SK-N-SH (cell line): ENCODE measurements at regions not wholly inside any gene's neighbourhood (a gene's known extent, or its start where the extent isn't known, plus 50 kb on each side); places are given as distances from the start of the nearest gene placed in this dataset.

Source experiments
- CTCF ChIA-PET: fragments of 300-600, 350-600 bp; formaldehyde crosslinking; extraction: SDS; loops from one replicate; lab custom pipeline; 2021; lab: Yijun Ruan, JAX
- POLR2A ChIA-PET: fragments of 350-600 bp; sonication (Branson Sonifier 250); formaldehyde crosslinking; extraction: SDS; loops from one replicate; lab custom pipeline; 2020; ENCODE audit warnings: antibody characterized with exemption, inconsistent platforms; lab: Yijun Ruan, JAX
- DNase-seq: peaks from one replicate; pipeline ENCODE4 v3.0.0; 2012
- H2AFZ ChIP-seq: fragments of 200-600 bp; sonication (generic); 2 replicates; pipeline ENCODE4 v1.8.1; 2016; ENCODE audit warnings: antibody characterized with exemption, mild to moderate bottlenecking, low read depth
- H3F3A ChIP-seq: fragments of 200-600 bp; sonication (generic); replicated peaks from 2 replicates; pipeline ENCODE3; 2016; ENCODE audit warnings: antibody characterized with exemption, mild to moderate bottlenecking; ENCODE audit not compliant: insufficient read depth
- H3K27ac ChIP-seq, 2 experiments: fragments of 200-500 bp in 1 of 2; fragments of 200-600 bp in 1 of 2; sonication (Bioruptor generic) in 1 of 2; sonication (generic), shearing (Covaris generic) in 1 of 2; 2 replicates each; pipeline versions ENCODE4 v1.5.1 to v1.6.1; 2014 to 2016; ENCODE audit warnings: low read depth in 2 of 2, inconsistent platforms in 1 of 2, low read length in 1 of 2, mild to moderate bottlenecking in 1 of 2, mixed read lengths in 1 of 2
- H3K27me3 ChIP-seq: fragments of 200-600 bp; sonication (generic), shearing (Covaris generic); 2 replicates; pipeline ENCODE4 v1.6.1; 2016; ENCODE audit warnings: mixed run types; ENCODE audit not compliant: insufficient read depth
- H3K36me3 ChIP-seq, 2 experiments: fragments of 200-500 bp in 1 of 2; fragments of 200-600 bp in 1 of 2; sonication (Bioruptor generic) in 1 of 2; sonication (generic) in 1 of 2; replicated peaks in 1 of 2; 2 replicates each; pipeline versions ENCODE3 to v1.5.1; 2014 to 2016; ENCODE audit warnings: low read length in 1 of 2, mild to moderate bottlenecking in 1 of 2; ENCODE audit not compliant: insufficient read depth in 2 of 2, control insufficient read depth in 1 of 2
- H3K4me1 ChIP-seq, 2 experiments: fragments of 200-500 bp in 1 of 2; fragments of 200-600 bp in 1 of 2; sonication (Bioruptor generic) in 1 of 2; sonication (generic), shearing (Covaris generic) in 1 of 2; 2 replicates each; pipeline versions ENCODE4 v1.5.1 to v1.6.1; 2014 to 2016; ENCODE audit warnings: low read depth in 1 of 2, low read length in 1 of 2, mixed run types in 1 of 2; ENCODE audit not compliant: insufficient read depth in 2 of 2, control insufficient read depth in 1 of 2
- H3K4me2 ChIP-seq: fragments of 200-600 bp; sonication (generic), shearing (Covaris generic); 2 replicates; pipeline ENCODE4 v1.6.1; 2017; ENCODE audit warnings: mixed run types
- H3K4me3 ChIP-seq, 2 experiments: fragments of 200-500 bp in 1 of 2; fragments of 200-600 bp in 1 of 2; sonication (Bioruptor generic) in 1 of 2; sonication (generic), shearing (Covaris generic) in 1 of 2; 2 replicates each; pipeline versions ENCODE4 v1.5.1 to v1.8.1; 2014 to 2016; ENCODE audit warnings: low read depth in 2 of 2, inconsistent platforms in 1 of 2, low read length in 1 of 2, mild to moderate bottlenecking in 1 of 2, mixed read lengths in 1 of 2, moderate library complexity in 1 of 2
- H3K79me2 ChIP-seq: fragments of 200-600 bp; sonication (generic); 2 replicates; pipeline ENCODE4 v1.8.1; 2017; ENCODE audit warnings: mild to moderate bottlenecking; ENCODE audit not compliant: insufficient read depth
- H3K9ac ChIP-seq: fragments of 200-600 bp; sonication (generic); 2 replicates; pipeline ENCODE4 v1.6.1; 2017; ENCODE audit warnings: mixed run types
- H3K9me2 ChIP-seq: fragments of 200-600 bp; sonication (generic); 2 replicates; pipeline ENCODE4 v1.6.1; 2017; ENCODE audit warnings: mixed run types
- H3K9me3 ChIP-seq: fragments of 200-600 bp; sonication (generic); 2 replicates; pipeline ENCODE4 v1.6.1; 2017; ENCODE audit warnings: mixed run types, mild to moderate bottlenecking, moderate library complexity
- H4K20me1 ChIP-seq: fragments of 200-600 bp; sonication (generic); 2 replicates; pipeline ENCODE4 v1.6.1; 2017; ENCODE audit warnings: mild to moderate bottlenecking, mixed run types; ENCODE audit not compliant: insufficient read depth
- EZH2phosphoT487 ChIP-seq: fragments of 200-600 bp; sonication (generic); IDR thresholded peaks from 2 replicates; pipeline ENCODE4 v1.6.1; 2017; ENCODE audit warnings: low read depth, mixed run types, mild to moderate bottlenecking, antibody characterized with exemption, moderate library complexity, borderline replicate concordance
- GABPA ChIP-seq: IDR thresholded peaks from 2 replicates; pipeline ENCODE4 v1.4.0; 2012; ENCODE audit warnings: low read depth, mild to moderate bottlenecking
- MEF2A ChIP-seq: IDR thresholded peaks from 2 replicates; pipeline ENCODE4 v1.4.0; 2012; ENCODE audit warnings: low read depth, borderline replicate concordance
- NFIC ChIP-seq: IDR thresholded peaks from 2 replicates; pipeline ENCODE4 v1.4.0; 2012; ENCODE audit warnings: borderline replicate concordance
- POLR2AphosphoS5 ChIP-seq: IDR thresholded peaks from 2 replicates; pipeline ENCODE4 v1.6.1; 2012; ENCODE audit warnings: low read depth, low read length
- RXRA ChIP-seq: IDR thresholded peaks from 2 replicates; pipeline ENCODE4 v1.4.0; 2012; ENCODE audit warnings: low read depth, mild to moderate bottlenecking, borderline replicate concordance
- TAF1 ChIP-seq: IDR thresholded peaks from 2 replicates; pipeline ENCODE4 v1.6.1; 2012; ENCODE audit warnings: low read depth, mild to moderate bottlenecking, low read length, moderate library complexity, borderline replicate concordance
- WGBS: methylation state at CpG from one replicate; pipeline ENCODE4 v1.1.6; 2017; ENCODE audit warnings: low lambda C conversion rate; 5-methylcytosine and 5-hydroxymethylcytosine counted together
- TF ChIP-seq, protein P1 (sequence below): fragments of 150-350 bp; IDR thresholded peaks from 2 replicates; pipeline ENCODE4 v1.6.1; 2016; ENCODE audit warnings: mild to moderate bottlenecking, low read depth, low read length
- TF ChIP-seq, protein P2 (sequence below): IDR thresholded peaks from 2 replicates; pipeline ENCODE4 v1.4.0; 2012; ENCODE audit warnings: low read depth
- TF ChIP-seq, protein P3 (sequence below): IDR thresholded peaks from 2 replicates; pipeline ENCODE4 v1.4.0; 2012; ENCODE audit warnings: low read depth, borderline replicate concordance
- TF ChIP-seq, protein P4 (sequence below): fragments of 200-600 bp; sonication (generic); IDR thresholded peaks from 2 replicates; pipeline ENCODE4 v1.6.1; 2017; ENCODE audit warnings: antibody characterized with exemption, mild to moderate bottlenecking, moderate library complexity
- TF ChIP-seq, protein P5 (sequence below): IDR thresholded peaks from 2 replicates; pipeline ENCODE4 v1.4.0; 2012; ENCODE audit warnings: low read depth, borderline replicate concordance
- TF ChIP-seq, protein P6 (sequence below): IDR thresholded peaks from 2 replicates; pipeline ENCODE4 v1.6.1; 2012; ENCODE audit warnings: mild to moderate bottlenecking, low read depth, low read length, moderate library complexity

DNA sequence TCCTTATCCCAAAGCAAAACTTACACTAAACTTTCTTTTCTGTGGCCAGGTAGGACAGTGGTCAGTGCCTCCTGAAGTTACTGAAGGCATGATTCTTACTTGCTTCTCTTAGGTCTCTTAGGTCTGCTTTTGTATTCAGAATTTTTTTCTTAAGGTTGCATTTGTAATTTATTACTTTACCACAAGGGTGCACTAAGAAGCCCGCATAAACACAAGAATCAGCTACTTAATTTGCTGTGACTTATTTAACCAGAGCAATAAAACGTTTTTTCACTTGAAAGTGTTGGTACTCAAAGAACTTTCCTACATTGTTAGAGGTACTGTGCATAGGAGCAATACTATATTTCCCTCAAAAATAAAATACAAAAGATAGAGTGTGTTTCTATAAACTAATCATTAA lies 75.4 kb upstream of the LAMA2 start (continued):
- TF ChIP-seq, protein P1, sequence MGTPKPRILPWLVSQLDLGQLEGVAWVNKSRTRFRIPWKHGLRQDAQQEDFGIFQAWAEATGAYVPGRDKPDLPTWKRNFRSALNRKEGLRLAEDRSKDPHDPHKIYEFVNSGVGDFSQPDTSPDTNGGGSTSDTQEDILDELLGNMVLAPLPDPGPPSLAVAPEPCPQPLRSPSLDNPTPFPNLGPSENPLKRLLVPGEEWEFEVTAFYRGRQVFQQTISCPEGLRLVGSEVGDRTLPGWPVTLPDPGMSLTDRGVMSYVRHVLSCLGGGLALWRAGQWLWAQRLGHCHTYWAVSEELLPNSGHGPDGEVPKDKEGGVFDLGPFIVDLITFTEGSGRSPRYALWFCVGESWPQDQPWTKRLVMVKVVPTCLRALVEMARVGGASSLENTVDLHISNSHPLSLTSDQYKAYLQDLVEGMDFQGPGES, result no peak
- TF ChIP-seq, all 33 proteins: peak for 3

DNA sequence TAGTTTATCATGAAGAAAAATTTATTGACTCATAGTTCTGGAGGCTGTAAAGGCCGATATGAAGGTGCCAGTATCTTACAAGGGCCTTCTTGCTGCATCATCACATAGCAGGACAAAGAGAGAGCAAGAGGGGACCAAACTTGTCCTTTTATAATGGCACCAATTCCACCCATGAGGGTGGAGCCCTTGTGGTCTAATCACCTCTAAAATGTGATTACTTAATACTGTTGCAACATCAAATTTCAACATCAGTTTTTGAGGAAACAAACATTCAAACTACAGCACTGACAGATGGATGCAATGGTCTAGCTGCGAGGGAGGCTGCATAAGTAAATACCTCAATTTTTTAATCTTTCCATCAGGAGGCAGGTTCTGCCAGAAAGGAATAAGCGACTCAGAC lies 76.7 kb upstream of the LAMA2 start:
- DNase-seq, result no peak
- Histone ChIP-seq H3K36me3 (no peaks in the 10 kb centered on the region), H3F3A (no peaks in the 10 kb centered on the region), H2AFZ (no peak overlapping the region), H4K20me1 (no peaks in the 10 kb centered on the region), H3K4me2 (no peak overlapping the region), H3K4me3 (no peak overlapping the region), H3K9ac (no peak overlapping the region), H3K9me3 (no peaks in the 10 kb centered on the region), H3K27ac (no peak overlapping the region), H3K4me1 (no peaks in the 10 kb centered on the region), H3K27me3 (peaks cover 12% of the 10 kb centered on the region; the same call in 1 of the 2 replicates), H3K79me2 (no peaks in the 10 kb centered on the region), H3K9me2 (no peaks in the 10 kb centered on the region)
- POLR2A ChIA-PET, result no interaction called here
- WGBS, result 18% methylated on average over 3 of the region's 3 CpGs
- TF ChIP-seq, protein P2, sequence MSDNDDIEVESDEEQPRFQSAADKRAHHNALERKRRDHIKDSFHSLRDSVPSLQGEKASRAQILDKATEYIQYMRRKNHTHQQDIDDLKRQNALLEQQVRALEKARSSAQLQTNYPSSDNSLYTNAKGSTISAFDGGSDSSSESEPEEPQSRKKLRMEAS, result no peak
- TF ChIP-seq NFIC (no peak), EZH2phosphoT487 (no peak), GABPA (no peak), TAF1 (no peak), RXRA (no peak), POLR2AphosphoS5 (no peak), MEF2A (no peak)
- TF ChIP-seq, protein P3, sequence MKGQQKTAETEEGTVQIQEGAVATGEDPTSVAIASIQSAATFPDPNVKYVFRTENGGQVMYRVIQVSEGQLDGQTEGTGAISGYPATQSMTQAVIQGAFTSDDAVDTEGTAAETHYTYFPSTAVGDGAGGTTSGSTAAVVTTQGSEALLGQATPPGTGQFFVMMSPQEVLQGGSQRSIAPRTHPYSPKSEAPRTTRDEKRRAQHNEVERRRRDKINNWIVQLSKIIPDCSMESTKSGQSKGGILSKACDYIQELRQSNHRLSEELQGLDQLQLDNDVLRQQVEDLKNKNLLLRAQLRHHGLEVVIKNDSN, result no peak
- TF ChIP-seq, protein P4, sequence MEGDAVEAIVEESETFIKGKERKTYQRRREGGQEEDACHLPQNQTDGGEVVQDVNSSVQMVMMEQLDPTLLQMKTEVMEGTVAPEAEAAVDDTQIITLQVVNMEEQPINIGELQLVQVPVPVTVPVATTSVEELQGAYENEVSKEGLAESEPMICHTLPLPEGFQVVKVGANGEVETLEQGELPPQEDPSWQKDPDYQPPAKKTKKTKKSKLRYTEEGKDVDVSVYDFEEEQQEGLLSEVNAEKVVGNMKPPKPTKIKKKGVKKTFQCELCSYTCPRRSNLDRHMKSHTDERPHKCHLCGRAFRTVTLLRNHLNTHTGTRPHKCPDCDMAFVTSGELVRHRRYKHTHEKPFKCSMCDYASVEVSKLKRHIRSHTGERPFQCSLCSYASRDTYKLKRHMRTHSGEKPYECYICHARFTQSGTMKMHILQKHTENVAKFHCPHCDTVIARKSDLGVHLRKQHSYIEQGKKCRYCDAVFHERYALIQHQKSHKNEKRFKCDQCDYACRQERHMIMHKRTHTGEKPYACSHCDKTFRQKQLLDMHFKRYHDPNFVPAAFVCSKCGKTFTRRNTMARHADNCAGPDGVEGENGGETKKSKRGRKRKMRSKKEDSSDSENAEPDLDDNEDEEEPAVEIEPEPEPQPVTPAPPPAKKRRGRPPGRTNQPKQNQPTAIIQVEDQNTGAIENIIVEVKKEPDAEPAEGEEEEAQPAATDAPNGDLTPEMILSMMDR, result no peak
- TF ChIP-seq, protein P5, sequence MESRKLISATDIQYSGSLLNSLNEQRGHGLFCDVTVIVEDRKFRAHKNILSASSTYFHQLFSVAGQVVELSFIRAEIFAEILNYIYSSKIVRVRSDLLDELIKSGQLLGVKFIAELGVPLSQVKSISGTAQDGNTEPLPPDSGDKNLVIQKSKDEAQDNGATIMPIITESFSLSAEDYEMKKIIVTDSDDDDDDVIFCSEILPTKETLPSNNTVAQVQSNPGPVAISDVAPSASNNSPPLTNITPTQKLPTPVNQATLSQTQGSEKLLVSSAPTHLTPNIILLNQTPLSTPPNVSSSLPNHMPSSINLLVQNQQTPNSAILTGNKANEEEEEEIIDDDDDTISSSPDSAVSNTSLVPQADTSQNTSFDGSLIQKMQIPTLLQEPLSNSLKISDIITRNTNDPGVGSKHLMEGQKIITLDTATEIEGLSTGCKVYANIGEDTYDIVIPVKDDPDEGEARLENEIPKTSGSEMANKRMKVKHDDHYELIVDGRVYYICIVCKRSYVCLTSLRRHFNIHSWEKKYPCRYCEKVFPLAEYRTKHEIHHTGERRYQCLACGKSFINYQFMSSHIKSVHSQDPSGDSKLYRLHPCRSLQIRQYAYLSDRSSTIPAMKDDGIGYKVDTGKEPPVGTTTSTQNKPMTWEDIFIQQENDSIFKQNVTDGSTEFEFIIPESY, result no peak
- TF ChIP-seq, protein P1, result no peak
- TF ChIP-seq, protein P6, sequence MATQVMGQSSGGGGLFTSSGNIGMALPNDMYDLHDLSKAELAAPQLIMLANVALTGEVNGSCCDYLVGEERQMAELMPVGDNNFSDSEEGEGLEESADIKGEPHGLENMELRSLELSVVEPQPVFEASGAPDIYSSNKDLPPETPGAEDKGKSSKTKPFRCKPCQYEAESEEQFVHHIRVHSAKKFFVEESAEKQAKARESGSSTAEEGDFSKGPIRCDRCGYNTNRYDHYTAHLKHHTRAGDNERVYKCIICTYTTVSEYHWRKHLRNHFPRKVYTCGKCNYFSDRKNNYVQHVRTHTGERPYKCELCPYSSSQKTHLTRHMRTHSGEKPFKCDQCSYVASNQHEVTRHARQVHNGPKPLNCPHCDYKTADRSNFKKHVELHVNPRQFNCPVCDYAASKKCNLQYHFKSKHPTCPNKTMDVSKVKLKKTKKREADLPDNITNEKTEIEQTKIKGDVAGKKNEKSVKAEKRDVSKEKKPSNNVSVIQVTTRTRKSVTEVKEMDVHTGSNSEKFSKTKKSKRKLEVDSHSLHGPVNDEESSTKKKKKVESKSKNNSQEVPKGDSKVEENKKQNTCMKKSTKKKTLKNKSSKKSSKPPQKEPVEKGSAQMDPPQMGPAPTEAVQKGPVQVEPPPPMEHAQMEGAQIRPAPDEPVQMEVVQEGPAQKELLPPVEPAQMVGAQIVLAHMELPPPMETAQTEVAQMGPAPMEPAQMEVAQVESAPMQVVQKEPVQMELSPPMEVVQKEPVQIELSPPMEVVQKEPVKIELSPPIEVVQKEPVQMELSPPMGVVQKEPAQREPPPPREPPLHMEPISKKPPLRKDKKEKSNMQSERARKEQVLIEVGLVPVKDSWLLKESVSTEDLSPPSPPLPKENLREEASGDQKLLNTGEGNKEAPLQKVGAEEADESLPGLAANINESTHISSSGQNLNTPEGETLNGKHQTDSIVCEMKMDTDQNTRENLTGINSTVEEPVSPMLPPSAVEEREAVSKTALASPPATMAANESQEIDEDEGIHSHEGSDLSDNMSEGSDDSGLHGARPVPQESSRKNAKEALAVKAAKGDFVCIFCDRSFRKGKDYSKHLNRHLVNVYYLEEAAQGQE, result no peak
- CTCF ChIA-PET, result no interaction called here
